ENCODE measurements at regions not wholly inside any gene's neighbourhood (a gene's known extent, or its start where the extent isn't known, plus 50 kb on each side); places are given as distances from the start of the nearest gene placed in this dataset.

GRCh38 chr22:48678171-48679135 is 1149.2 kb downstream of the BRD1 start:
- Histone ChIP-seq H3K27me3 (ENCODE audit: control insufficient read depth, insufficient read depth, low read length) (no peaks in the 10 kb centered on the region), H3K4me1 (ENCODE audit: control insufficient read depth, insufficient read depth, low read length) (no peaks in the 10 kb centered on the region), H3K4me3 (ENCODE audit: insufficient read depth, low read depth, low read length) (no peak overlapping the region), H4K8ac (ENCODE audit: low read depth in 2 of 2, low read length in 2 of 2) (no peak overlapping the region), H3K36me3 (ENCODE audit: control insufficient read depth, insufficient read depth, low read length) (no peaks in the 10 kb centered on the region), H2BK5ac (ENCODE audit: low read depth, low read length, poor library complexity, severe bottlenecking) (no peak overlapping the region), H2BK120ac (ENCODE audit: low read depth, low read length) (no peak overlapping the region), H3K9me3 (ENCODE audit: control insufficient read depth, insufficient read depth, low read length) (peaks cover 59% of the 10 kb centered on the region), H2BK15ac (ENCODE audit: low read depth, low read length) (no peak overlapping the region), H2BK20ac (ENCODE audit: low read depth, low read length) (no peak overlapping the region), H4K91ac (ENCODE audit: insufficient read depth, low read depth, low read length) (no peak overlapping the region), H3K14ac (replicated peaks; ENCODE audit: low read depth, low read length) (no peak overlapping the region), H3K56ac (ENCODE audit: extremely low read depth, insufficient read depth, low read length) (no peak overlapping the region), H3K4ac (ENCODE audit: low read depth, low read length) (no peak overlapping the region), H3K4me2 (ENCODE audit: low read depth, low read length) (no peak overlapping the region), H4K20me1 (ENCODE audit: insufficient read depth, low read length) (no peaks in the 10 kb centered on the region), H2AK9ac (replicated peaks; ENCODE audit: low read depth, low read length, poor library complexity) (no peak overlapping the region), H4K5ac (ENCODE audit: low read depth, low read length) (no peak overlapping the region), H3K18ac (ENCODE audit: low read depth, low read length) (no peak overlapping the region), H2AK5ac (ENCODE audit: low read depth, low read length) (no peak overlapping the region), H3K9me1 (ENCODE audit: insufficient read depth, low read length) (no peaks in the 10 kb centered on the region), H3K27ac (ENCODE audit: insufficient read depth, low read length) (no peak overlapping the region), H2AFZ (replicated peaks; ENCODE audit: low read length, poor library complexity) (no peak overlapping the region), H3K9ac (ENCODE audit: low read depth, low read length) (no peak overlapping the region), H3K79me1 (ENCODE audit: low read depth in 1 of 2, low read length in 2 of 2) (no peaks in the 10 kb centered on the region), H3K23ac (ENCODE audit: low read depth, low read length) (no peak overlapping the region)
- WGBS, 2 experiments (ENCODE audit: extremely low coverage in 2 of 2, insufficient read length in 1 of 2) = 74% methylated on average over 13 of the region's 38 CpGs; no CpG with 5 or more reads in 1 of the 2 experiments
- ATAC-seq (ENCODE audit: low read depth) (no peak), DNase-seq (no peak)
- dilution Hi-C loops (cut with HindIII; ENCODE audit: low sequenced_read_pairs, unreplicated experiment) (no loop called here), in situ Hi-C loops (cut with MboI; ENCODE audit: low sequenced_read_pairs) (no loop called here), intact Hi-C loops (cut with micrococcal nuclease) (no loop called here)
- ChIA-PET POLR2A (ENCODE audit: unreplicated experiment) (no interaction called here), CTCF (no interaction called here)
- BruUV-seq (replicated peaks) = no TSS peak
- no peak for TF ChIP-seq RCOR1 (IDR thresholded peaks at IDR 0.05; ENCODE audit: insufficient replicate concordance, low read length)
- no peak for TF ChIP-seq POLR2A (IDR thresholded peaks at IDR 0.05; ENCODE audit: low read depth, low read length)
- TF ChIP-seq ELK1 (IDR thresholded peaks at IDR 0.05; ENCODE audit: borderline replicate concordance, low read depth, low read length) = no peak
- no peak for TF ChIP-seq FOS (IDR thresholded peaks at IDR 0.05; ENCODE audit: low read depth, low read length)
- no peak for TF ChIP-seq NFE2L2 (IDR thresholded peaks at IDR 0.05; ENCODE audit: low read depth, low read length)
- no peak for TF ChIP-seq BHLHE40 (IDR thresholded peaks at IDR 0.05; ENCODE audit: low read depth, low read length)
- TF ChIP-seq MAZ (IDR thresholded peaks at IDR 0.05; ENCODE audit: borderline replicate concordance, low read depth, low read length) = no peak
- no peak for TF ChIP-seq SMC3 (IDR thresholded peaks at IDR 0.05; ENCODE audit: low read depth, low read length)
- TF ChIP-seq MAFK (IDR thresholded peaks at IDR 0.05; ENCODE audit: low read depth, low read length) = no peak
- no peak for TF ChIP-seq RAD21 (IDR thresholded peaks at IDR 0.05; ENCODE audit: low read length)
- no peak for TF ChIP-seq CTCF (conservative IDR thresholded peaks at IDR 0.05; ENCODE audit: low read depth, low read length)
- no peak for TF ChIP-seq USF2 (IDR thresholded peaks at IDR 0.05; ENCODE audit: low read depth, low read length)
- no peak for TF ChIP-seq MXI1 (IDR thresholded peaks at IDR 0.05; ENCODE audit: borderline replicate concordance, low read depth, low read length)
- no peak for TF ChIP-seq CEBPB (IDR thresholded peaks at IDR 0.05; ENCODE audit: low read depth, low read length)
- TF ChIP-seq CHD1 (IDR thresholded peaks at IDR 0.05; ENCODE audit: low read depth, low read length) = no peak

All from IMR-90 (cell line).